ENCODE measurements at regions not wholly inside any gene's neighbourhood (a gene's known extent, or its start where the extent isn't known, plus 50 kb on each side); places are given as distances from the start of the nearest gene placed in this dataset.

- H3K9me1 ChIP-seq (ENCODE audit: control insufficient read depth, extremely low read depth, insufficient read depth, low read length): no peaks in the 10 kb centered on the region
- H3K79me2 ChIP-seq (ENCODE audit: control insufficient read depth, insufficient read depth, low read length): no peaks in the 10 kb centered on the region
- H3K4me2 ChIP-seq (ENCODE audit: control insufficient read depth, extremely low read depth, insufficient read depth, low read depth, low read length): no peak overlapping the region
- no peaks in the 10 kb centered on the region for H3K9me3 ChIP-seq (ENCODE audit: control insufficient read depth, low read depth, low read length)
- no peaks in the 10 kb centered on the region for H3K27me3 ChIP-seq (ENCODE audit: control insufficient read depth, extremely low read depth, insufficient read depth, low read length)
- no peaks in the 10 kb centered on the region for H3K36me3 ChIP-seq (ENCODE audit: control insufficient read depth in 2 of 2, extremely low read depth in 1 of 2, insufficient read depth in 2 of 2, low read length in 2 of 2)
- no peak overlapping the region for H2AFZ ChIP-seq (ENCODE audit: control insufficient read depth, low read length)
- no peak for DNase-seq (ENCODE audit: low read depth, low spot score)
- no peaks in the 10 kb centered on the region for H4K20me1 ChIP-seq (ENCODE audit: control insufficient read depth, extremely low read depth, insufficient read depth, low read length)
- no peaks in the 10 kb centered on the region for H3K4me1 ChIP-seq (ENCODE audit: control insufficient read depth, extremely low read depth, insufficient read depth, low read length)
- no peak for FAIRE-seq
- no peak for TF ChIP-seq CTCF (optimal IDR thresholded peaks at IDR 0.05 in 1 of 3, IDR thresholded peaks at IDR 0.05 in 1 of 3, conservative IDR thresholded peaks at IDR 0.05 in 1 of 3; ENCODE audit: extremely low read depth in 1 of 3, insufficient read depth in 2 of 3, low read length in 3 of 3)
- H3K4me3 ChIP-seq (ENCODE audit: control insufficient read depth in 2 of 3, extremely low read depth in 1 of 3, insufficient read depth in 2 of 3, low read depth in 1 of 3, low read length in 3 of 3): no peak overlapping the region
- no peak overlapping the region for H3K27ac ChIP-seq (ENCODE audit: control insufficient read depth, insufficient read depth, low read length)
- dilution Hi-C loops (cut with MboI; ENCODE audit: extremely low pct_ligation_motif_present, low sequenced_read_pairs): no loop called here
- no peak overlapping the region for H3K9ac ChIP-seq (ENCODE audit: control insufficient read depth, extremely low read depth, insufficient read depth, low read length)
Observed at GRCh38 chr4:148866666-148867065, 424.5 kb upstream of the NR3C2 start.

- no peaks in the 10 kb centered on the region for H4K20me1 ChIP-seq (ENCODE audit: control insufficient read depth, extremely low read depth, insufficient read depth, low read length)
- H2AFZ ChIP-seq (ENCODE audit: control insufficient read depth, low read length): no peak overlapping the region
- no peak overlapping the region for H3K9ac ChIP-seq (ENCODE audit: control insufficient read depth, extremely low read depth, insufficient read depth, low read length)
- H3K27ac ChIP-seq (ENCODE audit: control insufficient read depth, insufficient read depth, low read length): no peak overlapping the region
- TF ChIP-seq EZH2 (IDR thresholded peaks at IDR 0.05; ENCODE audit: low read length): no peak
- no peak for TF ChIP-seq CTCF (optimal IDR thresholded peaks at IDR 0.05 in 1 of 3, IDR thresholded peaks at IDR 0.05 in 1 of 3, conservative IDR thresholded peaks at IDR 0.05 in 1 of 3; ENCODE audit: extremely low read depth in 1 of 3, insufficient read depth in 2 of 3, low read length in 3 of 3)
- no peak overlapping the region for H3K4me3 ChIP-seq (ENCODE audit: control insufficient read depth in 2 of 3, extremely low read depth in 1 of 3, insufficient read depth in 2 of 3, low read depth in 1 of 3, low read length in 3 of 3)
- DNase-seq (ENCODE audit: low read depth, low spot score): no peak
- peaks cover 4% of the 10 kb centered on the region for H3K4me1 ChIP-seq (ENCODE audit: control insufficient read depth, extremely low read depth, insufficient read depth, low read length)
- FAIRE-seq: peak; percentile 32
- no peaks in the 10 kb centered on the region for H3K27me3 ChIP-seq (ENCODE audit: control insufficient read depth, extremely low read depth, insufficient read depth, low read length)
- dilution Hi-C loops (cut with MboI; ENCODE audit: extremely low pct_ligation_motif_present, low sequenced_read_pairs): no loop called here
- H3K9me1 ChIP-seq (ENCODE audit: control insufficient read depth, extremely low read depth, insufficient read depth, low read length): no peaks in the 10 kb centered on the region
- H3K9me3 ChIP-seq (ENCODE audit: control insufficient read depth, low read depth, low read length): no peaks in the 10 kb centered on the region
- no peak overlapping the region for H3K4me2 ChIP-seq (ENCODE audit: control insufficient read depth, extremely low read depth, insufficient read depth, low read depth, low read length)
- H3K36me3 ChIP-seq (ENCODE audit: control insufficient read depth in 2 of 2, extremely low read depth in 1 of 2, insufficient read depth in 2 of 2, low read length in 2 of 2): no peaks in the 10 kb centered on the region
- no peaks in the 10 kb centered on the region for H3K79me2 ChIP-seq (ENCODE audit: control insufficient read depth, insufficient read depth, low read length)
Observed at GRCh38 chr4:148857973-148858534, 415.8 kb upstream of the NR3C2 start.
